Ishikawa (cell line): ENCODE measurements at regions not wholly inside any gene's neighbourhood (a gene's known extent, or its start where the extent isn't known, plus 50 kb on each side); places are given as distances from the start of the nearest gene placed in this dataset.

Experiments used
- CEBPB ChIP-seq: IDR thresholded peaks from 2 replicates; pipeline ENCODE4 v1.6.1; 2012
- CREB1 ChIP-seq: IDR thresholded peaks from 2 replicates; pipeline ENCODE4 v1.6.1; 2012; ENCODE audit warnings: low read depth
- EGR1 ChIP-seq: IDR thresholded peaks from 2 replicates; pipeline ENCODE4 v1.6.1; 2012
- EP300 ChIP-seq: IDR thresholded peaks from 2 replicates; pipeline ENCODE4 v1.6.1; 2012; ENCODE audit warnings: borderline replicate concordance
- FOXM1 ChIP-seq: IDR thresholded peaks from 2 replicates; pipeline ENCODE4 v1.6.1; 2012; ENCODE audit warnings: low read depth, borderline replicate concordance
- MAX ChIP-seq: IDR thresholded peaks from 2 replicates; pipeline ENCODE4 v1.6.1; 2012
- NFIC ChIP-seq: IDR thresholded peaks from 2 replicates; pipeline ENCODE4 v1.6.1; 2012
- RAD21 ChIP-seq: IDR thresholded peaks from 2 replicates; pipeline ENCODE4 v1.6.1; 2012; ENCODE audit warnings: low read depth
- REST ChIP-seq: IDR thresholded peaks from 2 replicates; pipeline ENCODE4 v1.6.1; 2012; ENCODE audit warnings: low read depth, mild to moderate bottlenecking
- TAF1 ChIP-seq: IDR thresholded peaks from 2 replicates; pipeline ENCODE4 v1.6.1; 2012; ENCODE audit warnings: low read depth, mild to moderate bottlenecking
- TCF12 ChIP-seq: IDR thresholded peaks from 2 replicates; pipeline ENCODE4 v1.6.1; 2012; ENCODE audit warnings: low read depth
- TEAD4 ChIP-seq: IDR thresholded peaks from 2 replicates; pipeline ENCODE4 v1.6.1; 2012
- USF1 ChIP-seq: IDR thresholded peaks from 2 replicates; pipeline ENCODE4 v1.6.1; 2012
- YY1 ChIP-seq: IDR thresholded peaks from 2 replicates; pipeline ENCODE4 v1.6.1; 2012; ENCODE audit warnings: low read depth

GRCh38 chr12:118467641-118468305 is 91.4 kb downstream of the SUDS3 start:
- TF ChIP-seq FOXM1 (no peak), USF1 (no peak), TEAD4 (no peak), REST (no peak), RAD21 (no peak), YY1 (no peak), EP300 (no peak), MAX (no peak), TCF12 (no peak), CEBPB (no peak), NFIC (no peak), TAF1 (no peak), EGR1 (no peak), CREB1 (no peak)
